Natural killer cell (primary cell): ENCODE measurements at regions not wholly inside any gene's neighbourhood (a gene's known extent, or its start where the extent isn't known, plus 50 kb on each side); places are given as distances from the start of the nearest gene placed in this dataset.
A peak's percentile ranks its signal among the peaks of the same experiment; 100 is the strongest.

Experiments
- ATAC-seq, 3 donors: fragments of 150-1000 bp in 2 of 3; fragments of 200-7000 bp in 1 of 3; cut with Tn5 transposase; 1 replicate in 1 of 3; 2 replicates in 2 of 3; pipeline ENCODE4 v1.10.0; 2021; ENCODE audit warnings: mild to moderate bottlenecking in 2 of 3, moderate library complexity in 2 of 3
- DNase-seq, 2 donors: peaks; one replicate each; pipeline versions ENCODE4 v3.0.0 to v3.0.0-alpha.2; 2013 to 2021; ENCODE audit warnings: mixed read lengths in 1 of 2
- H3K27ac ChIP-seq: one replicate; pipeline ENCODE4 v1.5.1; 2013; ENCODE audit warnings: mild to moderate bottlenecking, low read length
- H3K27me3 ChIP-seq: one replicate; pipeline ENCODE4 v1.6.1; 2013; ENCODE audit warnings: low read length; ENCODE audit not compliant: control insufficient read depth, insufficient read depth
- H3K36me3 ChIP-seq: one replicate; pipeline ENCODE4 v1.6.1; 2013; ENCODE audit warnings: low read length; ENCODE audit not compliant: control insufficient read depth, insufficient read depth
- H3K4me1 ChIP-seq: one replicate; pipeline ENCODE4 v1.6.1; 2013; ENCODE audit warnings: low read length; ENCODE audit not compliant: control insufficient read depth, insufficient read depth
- H3K4me3 ChIP-seq: one replicate; pipeline ENCODE4 v1.5.1; 2013; ENCODE audit warnings: low read length
- H3K9me3 ChIP-seq: one replicate; pipeline ENCODE4 v1.6.1; 2013; ENCODE audit warnings: low read length; ENCODE audit not compliant: control insufficient read depth, insufficient read depth
- H3K27ac Mint-ChIP-seq, 2 donors: one replicate each; pipeline ENCODE4 v1.8.0; 2022; ENCODE audit warnings: mild to moderate bottlenecking in 2 of 2, mixed read lengths in 2 of 2, moderate library complexity in 1 of 2
- H3K27me3 Mint-ChIP-seq, 2 donors: one replicate each; pipeline ENCODE4 v1.8.0; 2022; ENCODE audit warnings: low read depth in 2 of 2, mixed read lengths in 2 of 2
- H3K36me3 Mint-ChIP-seq: one replicate; pipeline ENCODE4 v1.8.0; 2022; ENCODE audit warnings: mixed read lengths
- H3K4me1 Mint-ChIP-seq, 2 donors: one replicate each; pipeline ENCODE4 v1.8.0; 2022; ENCODE audit warnings: mixed read lengths in 2 of 2
- H3K4me3 Mint-ChIP-seq: one replicate; pipeline ENCODE4 v1.8.0; 2022; ENCODE audit warnings: mild to moderate bottlenecking, moderate library complexity, mixed read lengths
- H3K9me3 Mint-ChIP-seq, 2 donors: one replicate each; pipeline ENCODE4 v1.8.0; 2022; ENCODE audit warnings: mixed read lengths in 2 of 2
- WGBS: methylation state at CpG from one replicate; pipeline ENCODE4 v1.1.7; 2013; ENCODE audit warnings: missing lambda C conversion rate; ENCODE audit not compliant: insufficient coverage; 5-methylcytosine and 5-hydroxymethylcytosine counted together
- intact Hi-C: fragments of 100-400 bp; cut with micrococcal nuclease; formaldehyde crosslinking; loops from one replicate; pipeline ENCODE4 v1.14.2; 2022
- TF ChIP-seq, protein P1 (sequence below): fragments of 200-600 bp; IDR thresholded peaks from one replicate; pipeline ENCODE4 v1.8.0; 2022; ENCODE audit warnings: antibody characterized with exemption

- intact Hi-C loops, result loop anchor here (1.0 to 10.0 kb wide), 4 partner anchors 74 to 632 kb away; no protein-coding TSS in a partner anchor
- peaks cover 4% of the 10 kb centered on the region for H3K4me1 ChIP-seq
- peak; percentile 75 to 85 (median 80) for ATAC-seq
- WGBS, result under 1% methylated on average over 15 of the region's 16 CpGs
- TF ChIP-seq, protein P1, sequence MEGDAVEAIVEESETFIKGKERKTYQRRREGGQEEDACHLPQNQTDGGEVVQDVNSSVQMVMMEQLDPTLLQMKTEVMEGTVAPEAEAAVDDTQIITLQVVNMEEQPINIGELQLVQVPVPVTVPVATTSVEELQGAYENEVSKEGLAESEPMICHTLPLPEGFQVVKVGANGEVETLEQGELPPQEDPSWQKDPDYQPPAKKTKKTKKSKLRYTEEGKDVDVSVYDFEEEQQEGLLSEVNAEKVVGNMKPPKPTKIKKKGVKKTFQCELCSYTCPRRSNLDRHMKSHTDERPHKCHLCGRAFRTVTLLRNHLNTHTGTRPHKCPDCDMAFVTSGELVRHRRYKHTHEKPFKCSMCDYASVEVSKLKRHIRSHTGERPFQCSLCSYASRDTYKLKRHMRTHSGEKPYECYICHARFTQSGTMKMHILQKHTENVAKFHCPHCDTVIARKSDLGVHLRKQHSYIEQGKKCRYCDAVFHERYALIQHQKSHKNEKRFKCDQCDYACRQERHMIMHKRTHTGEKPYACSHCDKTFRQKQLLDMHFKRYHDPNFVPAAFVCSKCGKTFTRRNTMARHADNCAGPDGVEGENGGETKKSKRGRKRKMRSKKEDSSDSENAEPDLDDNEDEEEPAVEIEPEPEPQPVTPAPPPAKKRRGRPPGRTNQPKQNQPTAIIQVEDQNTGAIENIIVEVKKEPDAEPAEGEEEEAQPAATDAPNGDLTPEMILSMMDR, result no peak
- peaks cover 30% of the 10 kb centered on the region for H3K36me3 ChIP-seq
- H3K9me3 ChIP-seq, result no peaks in the 10 kb centered on the region
- H3K4me1 Mint-ChIP-seq, result peaks cover 53 to 57% of the 10 kb centered on the region in 2 donors
- H3K4me3 Mint-ChIP-seq, result peak overlapping the region; percentile 94
- peak overlapping the region; percentile 90 to 91 for H3K27ac Mint-ChIP-seq
- H3K9me3 Mint-ChIP-seq, result no peaks in the 10 kb centered on the region
- no peaks in the 10 kb centered on the region for H3K27me3 Mint-ChIP-seq
- peak overlapping the region; percentile 34 for H3K27ac ChIP-seq
- peak overlapping the region; percentile 19 for H3K4me3 ChIP-seq
- peaks cover 5% of the 10 kb centered on the region for H3K36me3 Mint-ChIP-seq
- peak in 1 of 2 donors; percentile 71 for DNase-seq
- H3K27me3 ChIP-seq, result no peaks in the 10 kb centered on the region
Observed at GRCh38 chr6:144582939-144583613, 297.9 kb downstream of the UTRN start.

DNA sequence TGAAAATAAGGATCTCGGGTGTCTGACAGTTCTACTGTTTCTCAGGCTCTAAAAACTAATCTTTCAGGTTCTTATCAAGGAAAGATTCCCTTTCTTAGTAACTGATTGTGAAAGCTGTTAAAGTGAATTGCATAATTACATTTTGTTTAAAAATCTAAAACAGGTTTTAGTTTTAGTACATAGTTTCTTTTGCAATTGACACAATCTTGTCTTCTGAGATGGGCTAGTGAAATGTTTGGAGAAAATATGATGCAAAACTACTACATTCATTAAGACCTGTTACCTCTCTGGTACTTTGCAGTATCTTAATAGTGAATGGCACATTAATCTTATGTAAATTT, 298.4 kb downstream of the UTRN start:
- no peak for DNase-seq
- peak overlapping the region; percentile 94 for H3K4me3 Mint-ChIP-seq
- H3K36me3 Mint-ChIP-seq, result peaks cover 5% of the 10 kb centered on the region
- H3K27me3 Mint-ChIP-seq, result no peaks in the 10 kb centered on the region
- H3K9me3 Mint-ChIP-seq, result no peaks in the 10 kb centered on the region
- Histone ChIP-seq H3K9me3 (no peaks in the 10 kb centered on the region), H3K4me1 (peaks cover 4% of the 10 kb centered on the region), H3K27ac (no peak overlapping the region), H3K4me3 (peak overlapping the region; percentile 19), H3K27me3 (no peaks in the 10 kb centered on the region), H3K36me3 (peaks cover 30% of the 10 kb centered on the region)
- no peak for ATAC-seq
- no CpG with 5 or more reads among the region's 1 CpG for WGBS
- H3K4me1 Mint-ChIP-seq, result peaks cover 53% of the 10 kb centered on the region in 2 donors
- TF ChIP-seq, protein P1, result no peak
- intact Hi-C loops, result loop anchor here (1.0 to 10.0 kb wide), 4 partner anchors 74 to 631 kb away; no protein-coding TSS in a partner anchor
- peak overlapping the region; percentile 90 to 91 for H3K27ac Mint-ChIP-seq

GRCh38 chr6:144585217-144585814, 300.2 kb downstream of the UTRN start:
- Mint-ChIP-seq H3K36me3 (no peaks in the 10 kb centered on the region), H3K4me3 (no peak overlapping the region), H3K4me1 (peaks cover 43 to 46% of the 10 kb centered on the region in 2 donors), H3K27me3 (no peaks in the 10 kb centered on the region), H3K9me3 (no peaks in the 10 kb centered on the region), H3K27ac (peak overlapping the region in 1 of 2 donors; percentile 61)
- Histone ChIP-seq H3K27me3 (no peaks in the 10 kb centered on the region), H3K4me3 (no peak overlapping the region), H3K27ac (no peak overlapping the region), H3K4me1 (peaks cover 4% of the 10 kb centered on the region), H3K36me3 (peaks cover 22% of the 10 kb centered on the region), H3K9me3 (no peaks in the 10 kb centered on the region)
- intact Hi-C loops, result loop anchor here (10.0 kb wide), 1 partner anchor 629 kb away; no protein-coding TSS in a partner anchor
- no CpG with 5 or more reads among the region's 3 CpGs for WGBS
- TF ChIP-seq, protein P1, result peak; percentile 76
- peak in 1 of 2 donors; percentile 55 for DNase-seq
- no peak for ATAC-seq
